ENCODE measurements at regions not wholly inside any gene's neighbourhood (a gene's known extent, or its start where the extent isn't known, plus 50 kb on each side); places are given as distances from the start of the nearest gene placed in this dataset.
"Not testable (repeated sequence)": the region's sequence is repeated elsewhere in the genome, so short reads cannot be mapped to it uniquely, and the experiment has no call there.

GRCh38 chr2:111511062-111511461 lies 372.9 kb downstream of the ANAPC1 start:
- DNase-seq, result not testable (repeated sequence)

- not testable (repeated sequence) for DNase-seq
Observed at GRCh38 chr2:111512378-111512777, 371.6 kb downstream of the ANAPC1 start.

- not testable (repeated sequence) for DNase-seq
Observed at GRCh38 chr2:111514138-111514537, 369.9 kb downstream of the ANAPC1 start.

GRCh38 chr2:111517050-111517720 lies 366.8 kb downstream of the ANAPC1 start:
- not testable (repeated sequence) for DNase-seq

GRCh38 chr2:111517721-111518053 lies 366.3 kb downstream of the ANAPC1 start:
- DNase-seq, result not testable (repeated sequence)

- no peak for DNase-seq
Observed at GRCh38 chr2:111519071-111519470, 364.9 kb downstream of the ANAPC1 start.

GRCh38 chr2:111522231-111522768 lies 361.7 kb downstream of the ANAPC1 start:
- DNase-seq, result no peak

GRCh38 chr2:111523009-111523408 lies 361.0 kb downstream of the ANAPC1 start:
- no peak for DNase-seq

GRCh38 chr2:111525026-111525425 lies 359.0 kb downstream of the ANAPC1 start:
- DNase-seq, result not testable (repeated sequence)

GRCh38 chr2:111526041-111526639 lies 357.9 kb downstream of the ANAPC1 start:
- DNase-seq, result not testable (repeated sequence)

GRCh38 chr2:111527707-111528400 lies 356.1 kb downstream of the ANAPC1 start:
- not testable (repeated sequence) for DNase-seq

- DNase-seq, result not testable (repeated sequence)
Observed at GRCh38 chr2:111529022-111529421, 355.0 kb downstream of the ANAPC1 start.

- not testable (repeated sequence) for DNase-seq
Observed at GRCh38 chr2:111530239-111530965, 353.6 kb downstream of the ANAPC1 start.

GRCh38 chr2:111532682-111533556 lies 351.1 kb downstream of the ANAPC1 start:
- DNase-seq, result not testable (repeated sequence)

GRCh38 chr2:111533557-111534247 lies 350.3 kb downstream of the ANAPC1 start:
- not testable (repeated sequence) for DNase-seq

GRCh38 chr2:111534910-111535352 lies 349.1 kb downstream of the ANAPC1 start:
- no peak for DNase-seq

- no peak for DNase-seq
Observed at GRCh38 chr2:111535404-111535803, 348.6 kb downstream of the ANAPC1 start.

GRCh38 chr2:111537078-111537655 lies 346.8 kb downstream of the ANAPC1 start:
- no peak for DNase-seq

GRCh38 chr2:111539991-111540390 lies 344.0 kb downstream of the ANAPC1 start:
- not testable (repeated sequence) for DNase-seq

- DNase-seq, result not testable (repeated sequence)
Observed at GRCh38 chr2:111542120-111542774, 341.7 kb downstream of the ANAPC1 start.
